ENCODE measurements at regions not wholly inside any gene's neighbourhood (a gene's known extent, or its start where the extent isn't known, plus 50 kb on each side); places are given as distances from the start of the nearest gene placed in this dataset.
A peak's percentile ranks its signal among the peaks of the same experiment; 100 is the strongest.

DNA sequence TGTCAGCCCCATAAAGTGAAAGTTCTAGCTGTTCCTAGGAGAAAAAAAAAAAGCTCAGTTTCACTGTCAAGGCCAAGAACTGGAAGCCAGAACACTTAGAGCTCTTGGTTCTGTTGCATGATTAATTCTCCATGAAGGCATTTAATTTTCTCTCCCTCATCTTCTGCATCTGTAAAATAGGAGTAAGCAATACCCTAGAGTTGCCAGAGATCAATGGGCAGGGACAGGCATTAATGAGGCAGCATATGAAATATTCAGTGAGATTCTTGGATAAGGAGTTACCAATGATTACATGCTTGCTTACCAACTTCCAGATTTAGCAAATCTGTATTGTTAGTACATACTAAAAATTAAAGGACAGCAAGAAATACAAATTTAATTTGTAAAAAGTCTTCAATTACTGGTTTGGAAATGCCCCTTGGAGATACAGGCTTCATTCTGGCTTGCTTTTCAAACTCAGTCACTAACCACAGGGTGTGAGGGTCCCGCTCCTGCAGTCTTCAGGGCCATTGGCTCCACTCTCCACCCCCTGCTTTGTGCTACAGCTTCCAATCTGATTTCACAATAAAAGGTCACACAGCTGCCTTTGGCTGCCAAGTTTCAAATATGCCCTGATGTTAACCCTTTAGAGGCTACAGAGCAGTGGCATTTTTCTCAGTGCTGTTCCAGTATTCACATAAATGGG, 624.6 kb downstream of the BNC2 start:
- no peak for DNase-seq

DNA sequence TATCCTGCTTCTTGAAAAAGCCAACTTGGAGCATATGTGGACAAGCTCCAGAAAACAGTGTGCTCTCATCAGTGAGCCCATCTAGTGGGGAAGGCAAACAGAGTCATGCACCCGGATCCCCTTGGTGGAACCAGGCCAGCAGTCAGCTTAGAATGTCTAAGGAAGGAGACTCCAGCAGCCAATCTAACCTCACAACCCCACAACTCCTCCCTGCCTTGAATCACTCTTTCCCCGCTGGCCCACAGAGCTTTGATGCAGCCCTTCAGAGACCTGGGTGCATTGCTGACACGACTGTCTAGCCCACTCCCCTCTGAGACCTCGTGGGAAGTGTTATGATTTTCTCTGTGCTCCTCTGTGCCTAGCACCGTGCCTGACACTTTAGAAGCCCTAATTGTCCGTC, 623.7 kb downstream of the BNC2 start:
- DNase-seq, result no peak

DNA sequence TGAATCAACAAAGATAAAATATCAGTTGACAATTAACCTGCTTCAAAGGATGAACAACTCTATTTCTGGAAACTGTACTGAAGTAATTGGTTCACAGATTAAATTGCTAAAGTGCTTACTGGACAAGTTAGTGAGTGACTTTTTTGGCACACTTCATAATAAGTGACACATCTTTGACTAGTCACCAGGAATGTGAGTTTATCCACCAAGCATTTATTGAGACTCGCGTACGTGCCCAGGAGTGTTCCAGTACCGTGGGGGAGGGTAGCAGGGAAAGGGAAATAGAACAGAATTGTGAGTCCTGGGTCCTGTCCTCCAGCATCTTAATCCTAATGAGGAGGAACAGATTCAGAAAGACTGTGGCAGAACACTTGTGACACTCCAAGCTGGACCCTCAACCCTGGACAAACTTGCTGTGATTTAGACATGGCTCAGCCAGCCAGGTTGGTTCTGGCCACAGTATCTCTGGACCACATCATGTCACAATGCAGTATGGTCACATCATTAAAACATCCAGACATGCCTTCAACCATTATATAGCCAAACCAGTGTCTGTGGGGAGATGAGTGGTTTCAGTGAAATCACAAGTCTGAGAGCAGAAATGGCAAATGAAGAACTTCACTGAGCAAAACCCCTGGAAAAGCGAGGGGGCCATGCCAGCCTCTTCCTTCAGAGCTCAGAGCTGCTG, 623.1 kb downstream of the BNC2 start:
- DNase-seq, result no peak

DNA sequence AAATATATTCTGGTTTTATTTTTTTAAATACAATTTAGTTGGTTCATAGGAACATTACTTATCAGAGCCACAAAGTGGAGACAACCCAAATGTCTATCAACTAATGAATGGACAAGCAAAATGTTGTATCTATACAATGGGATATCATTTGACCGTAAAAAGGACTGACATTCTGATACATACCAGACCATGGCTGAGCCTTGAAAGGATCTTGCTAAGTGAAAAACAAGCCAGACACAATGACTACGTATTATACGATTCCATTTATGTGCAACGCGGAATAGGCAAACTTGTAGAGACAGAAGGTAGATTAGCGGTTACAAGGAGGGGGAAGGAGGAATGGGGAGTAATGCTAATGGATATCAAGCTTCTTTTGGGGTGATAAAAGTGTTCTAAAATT, 621.6 kb downstream of the BNC2 start:
- no peak for DNase-seq

DNA sequence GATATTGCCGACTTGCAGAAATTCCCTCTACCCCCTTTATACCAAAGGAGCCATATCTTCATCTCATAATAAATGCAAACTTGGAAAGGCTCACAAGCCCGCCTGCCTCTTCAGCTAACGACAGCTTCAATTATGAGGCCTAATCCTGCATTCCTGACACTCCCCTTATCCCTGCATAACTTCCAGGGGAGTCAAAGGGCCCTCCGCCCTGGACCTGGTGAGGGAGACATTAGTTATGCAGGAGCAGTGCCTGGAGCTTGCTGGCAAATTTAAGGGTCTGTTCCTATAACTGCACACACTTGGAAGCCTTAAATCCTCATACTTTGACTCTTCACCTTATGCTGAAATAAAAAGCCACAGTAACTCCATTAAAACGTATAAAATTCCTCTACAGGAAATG, 617.9 kb downstream of the BNC2 start:
- DNase-seq, result peak; percentile 24

DNA sequence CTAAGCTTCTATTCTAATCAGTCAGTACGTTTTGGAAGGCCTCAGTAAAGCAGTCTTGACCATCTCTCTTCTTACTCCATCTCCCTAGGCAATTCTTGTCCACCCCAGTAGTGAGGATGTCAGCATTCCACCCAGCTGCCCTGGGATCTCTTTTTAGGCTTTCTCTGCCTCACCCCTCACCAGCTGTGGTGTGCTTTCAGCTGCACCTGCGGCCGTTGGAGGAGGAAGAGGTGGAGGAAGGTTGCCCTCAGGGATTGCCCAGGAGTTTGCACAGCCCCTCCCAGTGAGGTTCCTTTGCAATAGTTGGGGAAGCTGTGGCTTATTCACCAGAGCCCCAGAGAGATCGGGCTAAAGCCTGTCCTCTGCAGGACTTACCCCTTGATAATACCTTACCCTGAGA, 615.8 kb downstream of the BNC2 start:
- DNase-seq, result no peak

DNA sequence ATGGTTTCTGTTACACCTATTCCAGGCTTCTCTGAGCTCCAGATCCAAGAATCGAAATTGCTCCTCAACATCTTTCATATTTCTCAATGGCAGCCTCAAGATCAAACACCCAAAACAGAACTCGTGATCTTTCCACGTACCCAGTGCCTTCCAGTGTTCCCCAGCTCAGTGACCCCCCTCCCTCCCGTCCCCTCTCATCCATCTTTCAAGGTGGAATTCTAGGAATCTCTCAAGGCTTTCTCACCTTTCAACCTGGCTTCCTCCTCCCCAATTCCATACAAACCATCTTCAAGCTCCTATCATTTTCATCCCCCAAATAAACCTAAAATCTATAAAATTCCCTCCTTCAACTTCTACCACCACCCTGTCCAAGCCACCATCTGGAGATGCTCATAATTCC, 615.3 kb downstream of the BNC2 start:
- DNase-seq, result no peak

DNA sequence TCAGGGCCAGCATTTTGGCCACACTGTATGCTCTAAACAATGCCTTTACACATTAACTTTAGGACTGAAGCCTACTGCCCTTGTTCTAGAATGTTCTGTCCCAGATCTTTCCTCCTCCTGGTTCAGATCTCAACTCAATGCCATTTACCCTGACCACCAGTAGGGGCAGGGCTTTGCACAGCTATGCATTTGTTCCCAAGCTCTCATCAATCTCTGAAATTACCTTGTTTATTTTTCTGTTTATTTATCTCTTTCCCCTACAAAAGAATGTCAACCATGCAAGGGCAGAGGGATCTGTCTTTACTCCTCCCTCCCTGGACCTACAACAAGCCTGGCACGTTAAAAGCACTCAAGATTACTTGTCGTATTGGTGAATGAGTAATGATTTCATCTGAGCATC, 612.9 kb downstream of the BNC2 start:
- DNase-seq, result no peak

DNA sequence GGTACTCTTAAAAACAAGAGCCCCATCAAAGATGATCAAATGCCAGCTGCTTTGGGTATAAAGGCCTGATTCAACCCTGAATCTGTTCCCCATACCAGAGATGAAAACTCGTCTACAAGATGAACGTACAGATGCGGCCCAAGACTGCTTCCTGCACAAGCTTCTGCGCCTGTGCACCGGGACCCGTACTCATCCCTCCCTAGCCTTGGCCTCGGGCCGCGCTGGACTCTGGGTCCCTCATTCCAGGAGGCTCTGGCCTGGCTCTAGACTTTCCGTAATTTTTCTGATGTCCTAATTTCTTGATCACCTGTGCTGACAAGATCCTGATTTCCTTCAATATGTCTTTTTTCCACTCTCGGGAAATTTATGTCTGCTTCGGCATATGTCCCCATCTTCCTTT, 612.3 kb downstream of the BNC2 start:
- no peak for DNase-seq

DNA sequence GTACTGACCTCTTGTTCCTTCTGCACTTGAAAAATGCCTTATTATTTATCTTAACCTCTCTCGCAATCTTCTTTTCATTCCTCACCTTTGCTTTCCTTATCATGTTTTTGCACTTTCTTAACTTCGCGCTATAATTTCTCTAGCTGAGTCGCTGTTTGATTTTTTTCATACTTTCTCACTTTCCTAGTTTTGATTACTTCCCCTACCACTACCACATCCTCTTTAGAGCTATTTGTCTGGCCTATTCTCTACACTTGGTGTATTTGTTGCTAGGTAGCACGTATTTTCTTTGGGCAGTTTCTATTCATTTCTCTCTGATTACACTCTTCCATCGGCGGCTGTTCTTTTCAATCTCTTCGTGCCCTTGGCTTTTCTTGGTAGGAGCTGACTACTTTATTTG, 611.8 kb downstream of the BNC2 start:
- DNase-seq, result no peak

DNA sequence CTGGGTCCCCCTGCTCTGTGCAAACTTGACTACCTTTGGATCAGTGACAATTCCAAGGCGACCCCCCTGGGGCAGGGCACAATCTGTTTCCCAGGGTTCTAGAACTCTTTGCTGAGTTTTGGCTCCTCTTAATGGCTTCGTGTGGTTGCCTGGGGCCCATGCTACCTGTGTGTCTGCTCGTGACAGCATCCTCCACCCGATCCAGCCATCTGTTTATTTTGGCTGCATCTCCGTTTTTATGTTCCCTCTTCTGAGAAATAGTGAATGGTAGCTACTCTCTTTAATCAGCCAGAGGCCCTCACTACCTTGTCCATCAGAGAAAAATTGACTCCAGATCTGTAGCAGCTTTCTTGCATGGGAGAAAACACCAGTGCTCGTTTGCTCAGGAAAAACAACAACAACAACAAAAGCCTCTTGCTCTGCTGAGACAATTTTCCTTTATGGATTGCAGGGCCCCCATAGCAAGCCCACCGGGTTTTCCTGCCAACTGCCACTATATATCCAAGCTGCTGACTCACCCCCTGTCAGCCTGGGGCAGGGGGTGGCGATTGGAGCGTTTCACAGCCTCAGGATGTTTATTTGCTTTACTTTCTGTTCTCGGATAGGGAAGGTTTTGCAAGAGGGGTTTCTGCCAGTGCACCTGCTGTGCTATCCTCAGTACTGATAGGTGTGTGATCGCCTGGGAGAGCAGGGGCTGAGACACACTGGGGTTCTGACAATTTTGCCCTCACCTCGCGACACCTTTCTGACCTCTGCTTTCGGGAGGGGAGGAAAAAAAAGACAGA, 607.8 kb downstream of the BNC2 start:
- peak; percentile 53 for DNase-seq

DNA sequence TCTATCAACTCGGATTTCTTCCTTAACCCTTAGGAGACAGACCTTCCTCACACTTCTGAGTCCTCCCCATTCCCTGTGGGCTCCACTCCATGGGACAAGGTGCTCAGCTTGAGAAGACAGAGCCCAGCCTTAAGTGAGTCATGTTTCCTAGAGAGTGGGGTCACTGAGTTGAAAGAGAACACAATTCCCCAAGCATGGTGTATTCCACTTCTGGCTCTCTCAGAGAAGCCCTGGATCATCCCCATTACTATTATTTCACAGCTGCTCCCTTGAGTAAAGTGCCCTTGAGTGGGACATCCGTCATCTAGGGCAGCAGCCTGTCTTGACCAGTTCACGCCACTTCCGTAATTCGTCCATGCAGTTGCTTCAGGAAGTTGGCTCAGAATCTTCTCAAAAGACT, 604.8 kb downstream of the BNC2 start:
- DNase-seq, result no peak

DNA sequence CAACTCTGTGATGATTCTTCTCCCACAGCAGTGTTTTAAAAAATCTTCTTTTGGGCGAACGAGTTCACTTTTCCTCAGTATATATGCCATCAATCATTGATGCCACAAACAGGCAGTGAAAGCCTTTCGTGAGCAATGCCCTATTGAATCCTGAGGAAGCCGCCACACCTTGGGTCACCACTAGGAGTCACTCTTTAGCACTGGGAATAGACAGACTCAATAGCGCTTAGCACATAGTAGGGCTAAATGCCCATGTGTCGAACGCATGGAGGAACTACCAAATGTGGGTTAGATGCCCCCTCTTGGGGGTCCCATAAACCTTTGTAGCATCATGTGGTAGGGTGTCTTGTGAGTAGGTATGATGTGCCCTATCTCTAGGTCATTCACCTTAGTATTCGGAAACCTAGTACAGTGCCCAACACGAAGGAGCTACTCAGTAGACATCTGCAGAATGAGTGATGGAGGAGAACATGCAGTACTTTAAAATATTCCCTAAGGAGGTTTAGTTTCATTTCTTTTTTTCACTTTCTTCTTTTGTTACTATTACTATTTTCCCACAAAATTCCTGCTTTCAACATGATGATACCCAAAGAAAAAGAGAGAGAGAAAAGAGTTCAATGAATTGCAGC, 603.7 kb downstream of the BNC2 start:
- no peak for DNase-seq

DNA sequence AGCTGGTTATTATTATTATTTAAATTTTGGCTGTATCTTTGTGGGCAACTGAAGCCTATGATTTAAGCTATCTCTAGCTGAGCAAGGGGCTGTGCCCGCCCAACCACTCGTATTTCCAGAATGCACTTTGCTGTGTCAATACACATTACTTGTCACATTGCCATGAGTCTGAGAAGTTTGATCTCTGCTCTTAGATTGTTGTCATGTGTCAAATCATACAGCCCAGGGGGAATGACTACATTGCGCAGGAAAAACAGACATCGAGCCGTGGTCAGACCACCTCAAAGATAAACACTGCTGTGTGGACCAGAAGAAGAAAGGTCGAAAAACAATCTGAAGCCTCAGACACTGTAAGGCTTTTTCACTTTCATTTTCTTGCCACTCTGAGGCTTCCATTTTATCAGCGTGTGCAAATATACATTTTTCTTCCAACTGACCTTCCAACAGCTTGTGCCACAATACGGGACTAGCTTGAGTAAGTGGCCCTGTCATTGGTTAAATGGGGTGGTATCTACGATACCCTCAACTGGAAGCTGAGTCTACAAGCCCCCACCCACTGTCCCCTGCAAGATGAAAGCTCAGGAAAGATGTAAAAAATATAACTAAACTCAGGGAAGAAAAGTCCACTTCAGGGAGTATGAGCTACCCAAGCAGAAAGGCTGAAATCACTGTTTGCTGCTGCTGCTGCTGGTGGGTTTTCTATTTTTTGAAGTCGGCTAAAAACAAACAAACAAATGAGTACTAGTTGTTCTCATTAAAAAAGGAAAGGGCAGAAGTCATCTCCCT, 603.0 kb downstream of the BNC2 start:
- DNase-seq, result no peak

DNA sequence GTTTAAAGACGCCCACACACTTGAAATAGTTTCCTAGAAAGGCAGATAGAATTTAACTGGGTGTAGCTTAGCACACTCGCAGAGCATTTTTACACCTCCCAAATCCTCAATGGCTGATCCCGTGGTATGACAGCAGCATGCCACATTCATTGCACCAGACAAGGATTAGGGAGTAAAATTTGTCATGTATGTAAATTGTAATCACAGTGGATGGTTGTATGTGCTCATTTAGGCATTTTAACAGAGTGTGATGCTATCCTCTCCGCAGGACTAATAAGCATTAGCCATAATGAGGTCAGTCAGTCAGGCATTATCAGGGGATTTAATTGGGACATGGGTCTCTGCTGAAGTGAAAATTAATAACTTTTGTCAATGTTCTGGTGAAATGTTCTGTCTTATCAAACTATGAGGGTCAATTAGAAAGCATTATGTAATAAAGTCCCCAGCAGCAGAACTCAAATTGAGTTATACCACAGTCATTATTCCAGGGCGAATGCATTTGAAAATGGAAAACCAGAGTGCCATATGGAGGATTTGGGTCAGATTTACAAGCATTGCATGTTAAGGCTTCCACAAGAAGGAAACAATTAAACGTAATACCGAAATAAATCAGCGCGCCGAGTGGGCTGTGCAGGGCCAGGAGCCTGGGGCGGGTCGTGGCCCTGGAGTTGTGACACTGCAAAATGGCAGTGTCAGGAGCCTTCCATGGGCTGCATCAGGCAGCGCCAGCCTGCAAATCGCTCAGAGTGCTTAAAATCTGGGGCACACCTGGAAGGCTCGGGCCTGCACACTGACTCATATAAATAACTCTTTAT, 602.2 kb downstream of the BNC2 start:
- peak; percentile 34 for DNase-seq

DNA sequence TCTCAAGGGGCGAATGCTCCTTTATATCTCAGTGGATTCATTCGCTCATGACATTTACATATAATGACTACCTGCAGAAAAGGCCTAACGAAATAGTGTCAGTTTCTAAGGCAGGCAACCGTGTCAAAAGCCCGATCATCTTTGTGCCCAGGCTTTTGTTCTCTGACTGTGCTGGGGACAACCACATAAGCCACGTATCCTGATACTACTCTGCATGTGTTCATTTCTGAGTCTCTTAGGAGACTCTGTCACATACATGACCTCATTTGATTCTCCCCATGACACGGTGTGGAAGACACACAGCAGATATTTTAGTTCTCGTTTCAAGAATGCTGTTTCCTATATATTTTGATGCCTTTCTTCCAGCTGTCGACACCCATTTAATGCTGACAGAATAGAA, 598.5 kb downstream of the BNC2 start:
- DNase-seq, result no peak

DNA sequence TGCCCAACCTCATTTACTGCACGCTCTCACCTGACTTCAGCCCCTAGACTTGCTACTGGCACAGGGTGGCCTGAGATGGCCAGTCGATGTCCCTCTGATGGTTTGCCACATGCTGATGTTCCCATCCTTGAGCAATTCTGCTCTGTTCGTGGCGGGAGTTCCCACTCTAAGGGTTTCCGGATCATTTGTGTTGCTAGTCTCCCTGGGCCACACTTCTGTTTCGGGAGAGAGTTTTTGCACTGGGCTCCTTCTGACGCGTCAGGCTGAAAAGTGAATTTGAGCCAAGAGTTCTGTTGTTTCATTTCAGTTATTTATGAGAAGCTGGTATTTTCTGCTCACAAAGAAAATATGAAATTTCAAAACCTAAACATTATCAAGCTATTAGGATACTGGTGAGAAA, 597.7 kb downstream of the BNC2 start:
- no peak for DNase-seq

DNA sequence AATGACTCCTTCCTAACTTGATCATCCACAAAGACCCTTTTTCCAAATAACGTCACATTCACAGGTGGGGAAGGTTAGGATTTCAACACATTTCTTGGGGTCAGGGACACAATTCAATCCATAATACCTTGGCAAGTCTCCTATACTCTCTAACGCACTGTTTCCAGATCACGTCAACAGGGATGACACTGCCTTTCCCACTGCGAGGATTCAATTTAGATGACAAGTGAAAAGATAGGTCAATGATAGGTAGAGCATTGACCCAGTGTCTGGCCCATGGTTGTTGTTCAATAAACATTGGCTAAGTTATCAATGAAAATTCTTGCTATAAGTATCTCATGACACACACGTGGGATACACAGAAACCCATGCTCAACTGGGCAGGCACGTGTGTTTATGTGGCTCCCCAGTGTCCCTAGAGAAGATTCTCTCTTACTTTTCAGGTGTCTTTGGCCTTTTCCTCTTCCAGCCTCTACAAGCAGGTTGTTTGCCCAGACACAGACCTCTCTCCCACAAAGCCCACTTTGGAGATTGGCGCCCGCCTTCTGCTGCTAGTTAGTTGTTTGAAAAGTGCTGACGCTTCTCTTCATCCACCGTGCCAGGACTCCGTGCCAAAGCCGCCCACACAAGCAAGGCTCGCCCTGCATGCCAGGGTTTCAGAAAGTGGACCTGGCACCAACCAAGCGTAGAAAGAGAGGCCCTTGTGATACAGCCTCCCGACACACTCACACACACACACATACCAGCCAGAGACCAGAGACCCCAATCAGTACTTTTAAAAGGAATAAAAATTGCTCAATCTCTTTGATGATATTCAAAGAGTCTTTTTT, 594.5 kb downstream of the BNC2 start:
- DNase-seq, result peak; percentile 57

DNA sequence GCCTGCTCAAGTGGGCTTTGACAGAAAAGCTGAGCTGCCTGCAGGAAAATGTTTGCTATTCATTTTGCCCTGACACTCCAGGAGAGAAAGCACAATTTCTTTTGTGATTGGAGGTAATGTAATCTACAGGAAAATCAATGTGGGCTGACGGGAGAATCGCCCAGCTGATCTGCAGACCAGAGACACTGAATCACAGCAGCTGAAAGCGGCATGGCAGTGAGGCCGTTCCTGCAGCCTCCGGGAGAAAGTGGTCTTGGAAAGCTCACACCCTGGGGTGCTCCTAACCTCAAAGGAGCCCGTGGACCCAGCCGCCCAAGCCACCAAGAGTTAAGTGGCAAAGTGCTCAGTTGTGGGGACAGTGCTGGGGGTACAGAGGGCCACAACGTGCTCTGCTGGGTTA, 593.6 kb downstream of the BNC2 start:
- no peak for DNase-seq

DNA sequence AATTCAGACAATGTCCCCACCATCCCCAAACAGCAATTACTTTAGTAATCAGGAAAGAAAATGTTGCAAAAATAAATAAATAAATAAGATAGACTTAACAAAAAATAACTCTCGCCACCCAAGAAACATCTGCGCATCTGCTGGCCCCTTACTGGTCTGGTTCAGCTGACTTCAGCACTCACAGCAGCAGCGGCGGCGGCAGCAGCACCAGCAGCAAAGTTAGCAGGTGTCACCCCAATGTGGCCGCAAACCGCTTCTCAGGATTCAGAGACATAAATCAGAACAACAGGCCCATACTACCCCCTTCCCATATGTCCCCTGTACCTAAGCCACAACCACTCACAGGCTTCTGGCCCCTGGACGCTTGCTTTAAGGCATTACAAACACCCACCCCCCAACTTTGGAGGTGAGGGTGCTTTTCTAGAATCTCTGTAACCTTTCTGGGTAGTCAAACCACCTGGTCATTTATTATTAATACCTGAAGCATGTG, 593.0 kb downstream of the BNC2 start:
- DNase-seq, result no peak
